IMR-90 (cell line): ENCODE measurements at regions not wholly inside any gene's neighbourhood (a gene's known extent, or its start where the extent isn't known, plus 50 kb on each side); places are given as distances from the start of the nearest gene placed in this dataset.

ENCODE experiments used
- ATAC-seq: fragments of 200-7000 bp; cut with Tn5 transposase; 2 replicates; pipeline ENCODE4 v1.9.1; 2020; ENCODE audit warnings: low read depth, mild to moderate bottlenecking, moderate library complexity
- BruUV-seq: library from RNA; stranded (reverse); fragments of 400-500 nt; replicated peaks from 2 replicates; lab custom pipeline; 2021; lab: Mats Ljungman, UMichigan
- CTCF ChIA-PET: fragments of 300-600 bp; formaldehyde crosslinking; extraction: SDS; loops from one replicate; lab custom pipeline; 2021; ENCODE audit warnings: antibody characterized with exemption; lab: Yijun Ruan, JAX
- POLR2A ChIA-PET: fragments of 300-600 bp; sonication (Branson Sonifier 250); formaldehyde crosslinking; loops from one replicate; lab custom pipeline; 2022; ENCODE audit warnings: antibody characterized with exemption; ENCODE audit not compliant: unreplicated experiment; lab: Charles Lee
- DNase-seq: peaks from one replicate; pipeline ENCODE4 v3.0.0; 2013
- H2AFZ ChIP-seq: replicated peaks from 2 replicates; pipeline ENCODE3; 2013; ENCODE audit warnings: low read length, mild to moderate bottlenecking; ENCODE audit not compliant: poor library complexity
- H2AK5ac ChIP-seq: 2 replicates; pipeline ENCODE4 v1.6.1; 2013; ENCODE audit warnings: low read depth, low read length, inconsistent platforms
- H2AK9ac ChIP-seq: replicated peaks from 2 replicates; pipeline ENCODE3; 2013; ENCODE audit warnings: mild to moderate bottlenecking, low read depth, low read length, moderate library complexity; ENCODE audit not compliant: poor library complexity
- H2BK120ac ChIP-seq: 2 replicates; pipeline ENCODE4 v1.6.1; 2013; ENCODE audit warnings: low read depth, low read length, inconsistent platforms
- H2BK15ac ChIP-seq: 3 replicates; pipeline ENCODE4 v1.6.1; 2013; ENCODE audit warnings: low read depth, low read length, inconsistent platforms
- H2BK20ac ChIP-seq: 2 replicates; pipeline ENCODE4 v1.6.1; 2013; ENCODE audit warnings: low read depth, mild to moderate bottlenecking, inconsistent platforms, low read length, moderate library complexity
- H2BK5ac ChIP-seq: 2 replicates; pipeline ENCODE4 v1.6.1; 2013; ENCODE audit warnings: mild to moderate bottlenecking, low read depth, low read length, inconsistent platforms; ENCODE audit not compliant: poor library complexity, severe bottlenecking
- H3K14ac ChIP-seq: replicated peaks from 2 replicates; pipeline ENCODE4 v1.6.1; 2013; ENCODE audit warnings: low read depth, low read length, inconsistent platforms
- H3K18ac ChIP-seq: 2 replicates; pipeline ENCODE4 v1.6.1; 2013; ENCODE audit warnings: low read depth, low read length, control low read depth
- H3K23ac ChIP-seq: 2 replicates; pipeline ENCODE4 v1.6.1; 2013; ENCODE audit warnings: low read depth, low read length, inconsistent platforms
- H3K27ac ChIP-seq: 2 replicates; pipeline ENCODE4 v1.5.1; 2013; ENCODE audit warnings: mild to moderate bottlenecking, control low read depth, low read length; ENCODE audit not compliant: insufficient read depth
- H3K27me3 ChIP-seq: 2 replicates; pipeline ENCODE4 v1.6.1; 2013; ENCODE audit warnings: low read length; ENCODE audit not compliant: control insufficient read depth, insufficient read depth
- H3K36me3 ChIP-seq: 2 replicates; pipeline ENCODE4 v1.6.1; 2013; ENCODE audit warnings: low read length, mixed read lengths; ENCODE audit not compliant: control insufficient read depth, insufficient read depth
- H3K4ac ChIP-seq: 2 replicates; pipeline ENCODE4 v1.6.1; 2013; ENCODE audit warnings: low read depth, low read length, inconsistent platforms
- H3K4me1 ChIP-seq: 2 replicates; pipeline ENCODE4 v1.6.1; 2013; ENCODE audit warnings: low read length, mixed read lengths; ENCODE audit not compliant: control insufficient read depth, insufficient read depth
- H3K4me2 ChIP-seq: 2 replicates; pipeline ENCODE4 v1.6.1; 2013; ENCODE audit warnings: low read depth, mild to moderate bottlenecking, control low read depth, low read length, moderate library complexity
- H3K4me3 ChIP-seq: 2 replicates; pipeline ENCODE4 v1.5.1; 2013; ENCODE audit warnings: low read depth, mild to moderate bottlenecking, control low read depth, low read length, moderate library complexity; ENCODE audit not compliant: insufficient read depth
- H3K56ac ChIP-seq: 2 replicates; pipeline ENCODE4 v1.6.1; 2013; ENCODE audit warnings: low read length, inconsistent platforms; ENCODE audit not compliant: insufficient read depth; ENCODE audit errors: extremely low read depth
- H3K79me1 ChIP-seq, 2 experiments: 2 replicates each; pipeline ENCODE4 v1.6.1; 2013; ENCODE audit warnings: low read length in 2 of 2, inconsistent platforms in 1 of 2, low read depth in 1 of 2
- H3K9ac ChIP-seq: 2 replicates; pipeline ENCODE4 v1.6.1; 2013; ENCODE audit warnings: low read depth, low read length, control low read depth
- H3K9me1 ChIP-seq: 2 replicates; pipeline ENCODE4 v1.6.1; 2013; ENCODE audit warnings: low read length, inconsistent platforms; ENCODE audit not compliant: insufficient read depth
- H3K9me3 ChIP-seq: 2 replicates; pipeline ENCODE4 v1.6.1; 2013; ENCODE audit warnings: low read length; ENCODE audit not compliant: control insufficient read depth, insufficient read depth
- H4K20me1 ChIP-seq: 2 replicates; pipeline ENCODE4 v1.6.1; 2013; ENCODE audit warnings: low read length, inconsistent platforms; ENCODE audit not compliant: insufficient read depth
- H4K5ac ChIP-seq: 2 replicates; pipeline ENCODE4 v1.6.1; 2013; ENCODE audit warnings: mild to moderate bottlenecking, low read depth, low read length, control low read depth
- H4K8ac ChIP-seq, 2 experiments: 2 replicates each; pipeline ENCODE4 v1.6.1; 2013; ENCODE audit warnings: low read depth in 2 of 2, low read length in 2 of 2, control low read depth in 1 of 2, inconsistent platforms in 1 of 2
- H4K91ac ChIP-seq: 2 replicates; pipeline ENCODE4 v1.6.1; 2013; ENCODE audit warnings: low read depth, low read length, inconsistent platforms; ENCODE audit not compliant: insufficient read depth
- ELK1 ChIP-seq: fragments of 150-350 bp; IDR thresholded peaks from 2 replicates; pipeline ENCODE4 v1.6.1; 2016; ENCODE audit warnings: low read depth, mild to moderate bottlenecking, low read length, moderate library complexity, borderline replicate concordance
- FOS ChIP-seq: fragments of 150-350 bp; IDR thresholded peaks from 2 replicates; pipeline ENCODE4 v1.6.1; 2016; ENCODE audit warnings: low read depth, low read length
- NFE2L2 ChIP-seq: fragments of 150-350 bp; IDR thresholded peaks from 2 replicates; pipeline ENCODE4 v1.6.1; 2016; ENCODE audit warnings: low read depth, mild to moderate bottlenecking, low read length
- POLR2A ChIP-seq: IDR thresholded peaks from 2 replicates; pipeline ENCODE4 v1.6.1; 2012; ENCODE audit warnings: mild to moderate bottlenecking, low read depth, low read length
- RAD21 ChIP-seq: IDR thresholded peaks from 2 replicates; pipeline ENCODE4 v1.6.1; 2012; ENCODE audit warnings: low read length, improper control_type of control experiment
- RCOR1 ChIP-seq: IDR thresholded peaks from 2 replicates; pipeline ENCODE4 v1.6.1; 2012; ENCODE audit warnings: mild to moderate bottlenecking, low read length, improper control_type of control experiment; ENCODE audit not compliant: insufficient replicate concordance
- WGBS, 2 experiments: methylation state at CpG; one replicate each; pipeline versions ENCODE4 v1.1.5 to v1.1.7; 2013; ENCODE audit warnings: missing lambda C conversion rate in 2 of 2; ENCODE audit not compliant: insufficient read length in 1 of 2; ENCODE audit errors: extremely low coverage in 2 of 2; 5-methylcytosine and 5-hydroxymethylcytosine counted together
- dilution Hi-C: fragments of 300-500 bp; cut with HindIII; formaldehyde crosslinking; loops from one replicate; pipeline ENCODE4 v1.14.3; 2018; ENCODE audit warnings: low sequenced_read_pairs; ENCODE audit not compliant: unreplicated experiment
- in situ Hi-C: fragments of 300-500 bp; cut with MboI; formaldehyde crosslinking; loops from 3 replicates; pipeline ENCODE4 v1.14.3; 2019; ENCODE audit warnings: low sequenced_read_pairs, inconsistent platforms, mixed read lengths
- intact Hi-C: fragments of 100-400 bp; cut with micrococcal nuclease; formaldehyde crosslinking; loops from 2 replicates; pipeline ENCODE4 v1.10.0; 2022

DNA sequence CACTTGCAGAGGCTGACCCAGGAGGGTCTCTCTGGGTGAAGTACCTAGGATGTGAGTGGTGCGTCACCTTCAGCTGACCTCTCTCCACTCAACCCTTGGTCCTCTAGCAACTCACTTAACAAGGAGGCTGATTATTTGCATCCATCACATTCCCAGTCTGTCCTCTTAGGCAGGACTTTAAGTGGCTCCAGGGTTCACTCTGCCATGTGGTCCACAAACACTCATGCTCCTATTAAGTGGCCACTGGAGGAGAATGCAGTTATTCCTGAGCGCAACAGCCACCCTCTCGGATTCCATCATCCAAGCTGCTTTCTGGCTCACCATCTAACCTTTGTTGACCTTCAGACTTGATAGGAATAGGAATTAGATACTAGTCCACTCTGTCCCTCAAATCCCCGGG is 61.1 kb upstream of the SCAF8 start:
- Histone ChIP-seq H3K9ac (no peak overlapping the region), H3K79me1 (no peaks in the 10 kb centered on the region), H3K18ac (no peak overlapping the region), H4K20me1 (no peaks in the 10 kb centered on the region), H2AFZ (no peak overlapping the region), H2BK5ac (no peak overlapping the region), H3K4me1 (no peaks in the 10 kb centered on the region), H3K9me3 (no peaks in the 10 kb centered on the region), H2AK5ac (no peak overlapping the region), H3K4ac (no peak overlapping the region), H2BK20ac (no peak overlapping the region), H2BK15ac (no peak overlapping the region), H3K9me1 (no peaks in the 10 kb centered on the region), H3K14ac (no peak overlapping the region), H4K5ac (no peak overlapping the region), H3K36me3 (no peaks in the 10 kb centered on the region), H2AK9ac (peak overlapping the region; percentile 32), H3K27ac (no peak overlapping the region), H4K8ac (no peak overlapping the region), H3K4me3 (no peak overlapping the region), H3K56ac (no peak overlapping the region), H2BK120ac (no peak overlapping the region), H4K91ac (no peak overlapping the region), H3K23ac (no peak overlapping the region), H3K4me2 (no peak overlapping the region), H3K27me3 (peaks cover 2% of the 10 kb centered on the region; the same call in 1 of the 2 replicates)
- BruUV-seq = no TSS peak
- ChIA-PET POLR2A (no interaction called here), CTCF (no interaction called here)
- no CpG with 5 or more reads among the region's 4 CpGs for WGBS, 2 experiments
- intact Hi-C loops (loop anchor here (10.0 kb wide), 1 partner anchor 343 kb away; no protein-coding TSS in a partner anchor), dilution Hi-C loops (no loop called here), in situ Hi-C loops (loop anchor here (10.0 kb wide), 2 partner anchors 517 to 573 kb away; no protein-coding TSS in a partner anchor)
- TF ChIP-seq FOS (no peak), POLR2A (no peak), RCOR1 (no peak), RAD21 (no peak), NFE2L2 (no peak), ELK1 (no peak)
- ATAC-seq = no peak
- DNase-seq = no peak
